Ovary (tissue), 7 donors: ENCODE measurements at regions not wholly inside any gene's neighbourhood (a gene's known extent, or its start where the extent isn't known, plus 50 kb on each side); places are given as distances from the start of the nearest gene placed in this dataset.

ENCODE experiments used
- DNase-seq, 5 donors: peaks; one replicate each; pipeline ENCODE4 v3.0.0-alpha.2; 2019 to 2020
- H3K27ac ChIP-seq, 2 donors: fragments of 200-600 bp; one replicate each; pipeline versions ENCODE4 v1.5.1 to v1.8.0; 2019 to 2022
- H3K27me3 ChIP-seq: fragments of 200-600 bp; one replicate; pipeline ENCODE4 v1.8.0; 2022
- H3K36me3 ChIP-seq: fragments of 200-600 bp; sonication (generic); one replicate; pipeline ENCODE4 v1.5.1; 2019
- H3K4me1 ChIP-seq: one replicate; pipeline ENCODE4 v1.8.1; 2013; ENCODE audit warnings: mild to moderate bottlenecking, moderate library complexity; ENCODE audit not compliant: insufficient read depth
- H3K4me3 ChIP-seq: fragments of 200-600 bp; sonication (generic); one replicate; pipeline ENCODE4 v1.5.1; 2017
- H3K9me3 ChIP-seq, 2 donors: fragments of 200-600 bp in 1 of 2; sonication (generic) in 1 of 2; one replicate each; pipeline versions ENCODE4 v1.5.1 to v1.8.1; 2013 to 2019; ENCODE audit warnings: mild to moderate bottlenecking in 1 of 2, moderate library complexity in 1 of 2
- CTCF ChIP-seq, 3 donors: fragments of 450-650 bp in 2 of 3; fragments of 200-600 bp in 1 of 3; IDR thresholded peaks; one replicate each; pipeline versions ENCODE4 v1.5.1 to v1.8.0; 2016 to 2022; ENCODE audit warnings: antibody characterized with exemption in 3 of 3, mild to moderate bottlenecking in 1 of 3
- EP300 ChIP-seq: sonication (generic); formaldehyde crosslinking; IDR thresholded peaks from one replicate; pipeline ENCODE4 v1.6.1; 2017; ENCODE audit warnings: antibody characterized with exemption
- POLR2A ChIP-seq: fragments of 450-650 bp; IDR thresholded peaks from one replicate; pipeline ENCODE4 v1.6.1; 2017; ENCODE audit warnings: antibody characterized with exemption, mild to moderate bottlenecking, moderate library complexity
- WGBS, 3 donors: extraction: QIAGEN DNeasy Blood & Tissue Kit in 1 of 3; methylation state at CpG; one replicate each; pipeline versions ENCODE4 v1.1.5 to v1.1.7; 2013 to 2017; 5-methylcytosine and 5-hydroxymethylcytosine counted together
- intact Hi-C, 4 donors: fragments of 100-400 bp; cut with DNase I; formaldehyde crosslinking; loops; one replicate each; pipeline versions ENCODE4 v1.11.0 to v1.15.1; 2022 to 2023
- donor health status: DM: no; HTN: no; CAD: no; lungs with moderate emphysema.
- donor health status: DM: no; HTN: no; CAD: no.
- donor health status: Bipolar disorder and iron deficiency.
- donor health status: DM: no; HTN: no; CAD: no.
- donor health status: DM: yes; HTN: yes; CAD: no.

GRCh38 chr4:71123951-71124350, 130.5 kb downstream of the DCK start:
- H3K4me3 ChIP-seq = no peak overlapping the region
- DNase-seq = no peak
- 92 to 95% (median 94%) methylated on average over 4 of the region's 4 CpGs for WGBS, 3 donors
- intact Hi-C loops = no loop called here
- H3K36me3 ChIP-seq = no peaks in the 10 kb centered on the region
- H3K4me1 ChIP-seq = no peaks in the 10 kb centered on the region
- no peak overlapping the region for H3K27ac ChIP-seq
- no peaks in the 10 kb centered on the region for H3K9me3 ChIP-seq
- no peaks in the 10 kb centered on the region for H3K27me3 ChIP-seq
- TF ChIP-seq POLR2A (no peak), CTCF (IDR thresholded peaks at IDR 0.05) (no peak), EP300 (no peak)

DNA sequence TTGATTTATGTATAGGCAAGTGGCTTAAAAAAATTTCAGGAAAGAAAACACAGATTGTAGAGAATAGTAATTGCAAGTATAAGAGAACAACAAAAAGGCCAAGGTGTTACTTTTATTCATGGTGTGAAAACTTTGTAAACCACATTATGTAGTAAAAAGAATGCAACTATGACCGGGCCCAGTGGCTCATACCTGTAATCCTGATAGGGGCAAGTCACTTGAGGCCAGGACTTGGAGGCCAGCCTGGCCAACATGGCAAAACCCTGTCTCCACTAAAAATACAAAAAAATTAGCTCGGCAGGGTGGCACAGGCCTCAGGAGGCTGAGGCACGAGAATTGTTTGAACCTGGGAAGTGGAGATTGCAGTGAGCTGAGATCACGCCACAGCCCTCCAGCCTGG, 131.7 kb downstream of the DCK start:
- 78 to 90% (median 87%) methylated on average over 4 of the region's 4 CpGs for WGBS, 3 donors
- DNase-seq = no peak
- no peaks in the 10 kb centered on the region for H3K9me3 ChIP-seq
- intact Hi-C loops = no loop called here
- H3K27ac ChIP-seq = no peak overlapping the region
- H3K4me3 ChIP-seq = no peak overlapping the region
- no peaks in the 10 kb centered on the region for H3K36me3 ChIP-seq
- TF ChIP-seq POLR2A (no peak), EP300 (no peak), CTCF (IDR thresholded peaks at IDR 0.05) (no peak)
- no peaks in the 10 kb centered on the region for H3K27me3 ChIP-seq
- no peaks in the 10 kb centered on the region for H3K4me1 ChIP-seq

GRCh38 chr4:71126719-71127118, 133.3 kb downstream of the DCK start:
- Histone ChIP-seq H3K36me3 (no peaks in the 10 kb centered on the region), H3K4me3 (no peak overlapping the region), H3K27me3 (no peaks in the 10 kb centered on the region), H3K9me3 (no peaks in the 10 kb centered on the region), H3K27ac (no peak overlapping the region), H3K4me1 (no peaks in the 10 kb centered on the region)
- DNase-seq = no peak
- intact Hi-C loops = no loop called here
- 43 to 85% (median 83%) methylated on average over 1 of the region's 1 CpG for WGBS, 3 donors
- TF ChIP-seq POLR2A (no peak), CTCF (IDR thresholded peaks at IDR 0.05) (no peak), EP300 (no peak)

DNA sequence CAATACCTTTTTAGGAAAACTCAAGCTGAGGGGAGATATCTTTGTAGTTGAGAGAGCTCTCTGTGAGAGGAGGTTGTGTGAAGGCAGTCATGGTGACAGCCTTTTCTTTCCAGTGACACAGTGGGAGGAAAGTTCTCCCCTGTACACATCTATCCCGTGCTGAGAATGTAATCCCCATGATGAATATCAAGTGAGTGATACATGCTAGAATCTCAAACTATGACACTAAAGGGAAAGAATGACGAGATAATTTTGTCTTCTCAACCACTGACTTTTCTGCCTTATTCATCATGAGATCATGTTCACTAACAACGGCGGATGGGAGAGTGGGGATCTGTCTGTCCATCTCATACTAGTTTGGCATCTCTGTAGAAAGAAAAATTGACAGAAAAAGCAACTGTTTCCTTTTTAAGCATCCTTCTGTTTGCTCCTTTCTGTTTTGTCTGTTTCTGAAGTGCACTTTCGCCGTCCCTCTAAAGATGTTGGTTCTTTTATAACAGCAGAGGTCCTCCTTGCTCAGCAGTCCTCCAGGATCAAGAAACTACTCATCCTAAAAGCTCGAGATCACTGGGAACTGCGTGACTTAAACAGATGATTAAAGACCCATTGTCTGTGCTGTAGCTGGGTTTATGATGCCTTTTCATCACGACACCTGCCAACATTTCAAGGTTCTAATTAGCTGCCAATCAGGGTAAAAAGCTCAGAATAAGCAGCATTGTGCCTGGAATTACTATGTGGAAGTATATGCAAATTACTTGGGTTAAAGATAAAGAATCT, 137.6 kb downstream of the DCK start:
- intact Hi-C loops = no loop called here
- no peaks in the 10 kb centered on the region for H3K36me3 ChIP-seq
- no peaks in the 10 kb centered on the region for H3K27me3 ChIP-seq
- TF ChIP-seq CTCF (IDR thresholded peaks at IDR 0.05) = no peak
- no peak for TF ChIP-seq EP300
- TF ChIP-seq POLR2A = no peak
- WGBS, 3 donors = 53 to 58% (median 54%) methylated on average over 9 of the region's 9 CpGs
- H3K27ac ChIP-seq = no peak overlapping the region
- no peak for DNase-seq
- H3K4me1 ChIP-seq = no peaks in the 10 kb centered on the region
- H3K9me3 ChIP-seq = no peaks in the 10 kb centered on the region
- no peak overlapping the region for H3K4me3 ChIP-seq
